Mesothelial cell of epicardium (in vitro differentiated cells): ENCODE measurements at regions not wholly inside any gene's neighbourhood (a gene's known extent, or its start where the extent isn't known, plus 50 kb on each side); places are given as distances from the start of the nearest gene placed in this dataset.
"Not testable (repeated sequence)": the region's sequence is repeated elsewhere in the genome, so short reads cannot be mapped to it uniquely, and the experiment has no call there.

ENCODE experiments used
- DNase-seq, 2 experiments: peaks; one replicate each; pipeline ENCODE4 v3.0.0; 2021; ENCODE audit warnings: low spot score in 2 of 2; ENCODE audit not compliant: unreplicated experiment in 2 of 2
- H3K27ac Mint-ChIP-seq: 2 replicates; pipeline ENCODE4 v1.8.0; 2021; ENCODE audit warnings: mixed read lengths
- H3K27me3 Mint-ChIP-seq: 2 replicates; pipeline ENCODE4 v1.8.0; 2021; ENCODE audit warnings: low read depth, mixed read lengths
- H3K36me3 Mint-ChIP-seq: 2 replicates; pipeline ENCODE4 v1.8.0; 2021; ENCODE audit warnings: mixed read lengths
- H3K4me1 Mint-ChIP-seq: 2 replicates; pipeline ENCODE4 v1.8.0; 2021; ENCODE audit warnings: mixed read lengths
- H3K4me3 Mint-ChIP-seq: 2 replicates; pipeline ENCODE4 v1.8.0; 2021; ENCODE audit warnings: mild to moderate bottlenecking, moderate library complexity, mixed read lengths
- H3K9me3 Mint-ChIP-seq: 2 replicates; pipeline ENCODE4 v1.8.0; 2021; ENCODE audit warnings: mixed read lengths
- TF ChIP-seq, protein P1 (sequence below): fragments of 200-600 bp; sonication (generic); IDR thresholded peaks from one replicate; pipeline ENCODE4 v1.5.0; 2021; ENCODE audit warnings: antibody characterized with exemption; ENCODE audit not compliant: unreplicated experiment

DNA sequence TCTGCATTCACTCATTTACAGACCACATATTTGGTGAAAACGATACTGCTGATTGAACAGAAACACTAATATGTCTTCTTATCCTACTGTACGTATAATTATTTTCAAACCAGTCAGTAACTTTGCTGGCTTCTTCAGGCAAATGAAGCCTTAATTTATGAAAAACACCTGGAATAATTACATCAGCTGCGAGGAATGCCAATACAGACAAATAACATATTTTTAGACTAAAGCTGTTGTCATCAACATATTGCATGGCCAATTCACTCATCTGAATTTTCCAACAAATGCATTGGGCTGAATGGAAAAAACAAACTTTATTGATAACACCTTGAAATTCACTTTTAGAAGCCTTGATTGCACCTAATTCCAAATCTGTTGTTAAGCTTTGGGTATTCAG lies 165.9 kb downstream of the HLX start:
- Mint-ChIP-seq H3K27me3 (peaks cover 22% of the 10 kb centered on the region), H3K9me3 (peaks cover 14% of the 10 kb centered on the region), H3K27ac (no peak overlapping the region), H3K4me1 (no peaks in the 10 kb centered on the region), H3K36me3 (peaks cover 2% of the 10 kb centered on the region), H3K4me3 (no peak overlapping the region)
- DNase-seq = no peak
- TF ChIP-seq, protein P1, sequence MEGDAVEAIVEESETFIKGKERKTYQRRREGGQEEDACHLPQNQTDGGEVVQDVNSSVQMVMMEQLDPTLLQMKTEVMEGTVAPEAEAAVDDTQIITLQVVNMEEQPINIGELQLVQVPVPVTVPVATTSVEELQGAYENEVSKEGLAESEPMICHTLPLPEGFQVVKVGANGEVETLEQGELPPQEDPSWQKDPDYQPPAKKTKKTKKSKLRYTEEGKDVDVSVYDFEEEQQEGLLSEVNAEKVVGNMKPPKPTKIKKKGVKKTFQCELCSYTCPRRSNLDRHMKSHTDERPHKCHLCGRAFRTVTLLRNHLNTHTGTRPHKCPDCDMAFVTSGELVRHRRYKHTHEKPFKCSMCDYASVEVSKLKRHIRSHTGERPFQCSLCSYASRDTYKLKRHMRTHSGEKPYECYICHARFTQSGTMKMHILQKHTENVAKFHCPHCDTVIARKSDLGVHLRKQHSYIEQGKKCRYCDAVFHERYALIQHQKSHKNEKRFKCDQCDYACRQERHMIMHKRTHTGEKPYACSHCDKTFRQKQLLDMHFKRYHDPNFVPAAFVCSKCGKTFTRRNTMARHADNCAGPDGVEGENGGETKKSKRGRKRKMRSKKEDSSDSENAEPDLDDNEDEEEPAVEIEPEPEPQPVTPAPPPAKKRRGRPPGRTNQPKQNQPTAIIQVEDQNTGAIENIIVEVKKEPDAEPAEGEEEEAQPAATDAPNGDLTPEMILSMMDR = no peak

DNA sequence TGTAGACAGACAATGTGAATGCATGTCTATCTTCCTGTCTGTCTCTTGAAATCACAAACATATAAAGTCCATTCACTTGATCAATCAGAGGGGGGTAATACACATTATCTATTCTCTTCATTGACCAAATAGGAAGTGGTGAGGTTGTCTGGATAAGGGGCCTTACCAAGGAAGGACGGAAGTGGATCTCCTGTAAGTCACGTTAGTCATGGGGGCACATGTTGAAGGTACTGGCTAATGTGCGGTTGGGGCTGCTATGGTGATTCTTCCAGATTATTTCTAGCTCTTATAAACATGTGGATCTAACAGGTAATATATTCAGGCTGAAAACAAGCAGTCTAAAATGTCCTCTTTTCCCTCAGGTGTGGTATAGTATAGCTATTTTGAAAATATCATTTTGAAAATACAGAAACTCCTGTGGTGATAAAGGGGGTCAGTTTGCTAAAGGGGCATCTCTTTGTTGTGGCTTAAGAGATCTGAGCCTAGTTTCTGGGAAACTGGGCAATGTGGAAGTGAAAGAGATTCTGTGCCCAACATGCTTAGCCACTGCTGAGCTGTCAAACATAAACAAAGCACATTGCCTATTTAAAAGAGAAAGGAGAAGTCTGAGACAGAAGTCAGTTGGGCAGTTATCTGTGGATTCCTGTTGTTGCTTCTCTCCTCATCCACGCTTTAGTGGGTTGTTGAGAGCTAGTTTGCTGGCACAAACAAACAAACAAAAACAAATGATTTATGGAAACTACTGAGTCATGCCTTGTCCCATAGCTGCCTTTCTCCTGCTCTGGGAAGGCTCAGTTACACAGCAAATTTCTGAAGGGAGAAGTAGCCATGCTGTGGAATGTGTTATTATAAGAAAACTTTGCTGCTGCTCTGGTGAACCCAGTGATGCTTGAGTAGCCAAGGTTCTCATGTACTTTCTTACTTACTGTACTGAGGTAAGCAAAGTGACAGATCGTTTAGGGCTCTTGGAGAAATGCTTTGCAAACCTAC lies 166.9 kb downstream of the HLX start:
- TF ChIP-seq, protein P1 = no peak
- peaks cover 22% of the 10 kb centered on the region for H3K27me3 Mint-ChIP-seq
- no peak for DNase-seq

DNA sequence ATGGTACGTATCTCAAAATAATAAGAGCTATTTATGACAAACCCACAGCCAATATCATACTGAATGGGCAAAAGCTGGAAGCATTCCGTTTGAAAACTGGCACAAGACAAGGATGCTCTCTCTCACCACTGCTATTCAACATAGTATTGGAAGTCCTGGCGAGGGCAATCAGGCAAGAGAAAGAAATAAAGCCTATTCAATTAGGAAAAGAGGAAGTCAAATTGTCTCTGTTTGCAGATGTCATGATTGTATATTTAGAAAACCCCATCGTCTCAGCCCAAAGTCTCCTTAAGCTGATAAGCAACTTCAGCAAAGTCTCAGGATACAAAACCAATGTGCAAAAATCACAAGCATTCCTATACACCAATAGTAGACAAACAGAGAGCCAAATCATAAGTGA lies 172.1 kb downstream of the HLX start:
- Mint-ChIP-seq H3K9me3 (peaks cover 31% of the 10 kb centered on the region), H3K4me1 (peaks cover 10% of the 10 kb centered on the region), H3K27me3 (peaks cover 31% of the 10 kb centered on the region)
- H3K4me3 Mint-ChIP-seq, H3K27ac Mint-ChIP-seq, DNase-seq, H3K36me3 Mint-ChIP-seq: not testable (repeated sequence)

More for the DNA sequence above, 166.9 kb downstream of the HLX start:
- H3K36me3 Mint-ChIP-seq = peaks cover 2% of the 10 kb centered on the region
- H3K27ac Mint-ChIP-seq = no peak overlapping the region
- H3K4me1 Mint-ChIP-seq = no peaks in the 10 kb centered on the region
- peaks cover 20% of the 10 kb centered on the region for H3K9me3 Mint-ChIP-seq
- H3K4me3 Mint-ChIP-seq = no peak overlapping the region

DNA sequence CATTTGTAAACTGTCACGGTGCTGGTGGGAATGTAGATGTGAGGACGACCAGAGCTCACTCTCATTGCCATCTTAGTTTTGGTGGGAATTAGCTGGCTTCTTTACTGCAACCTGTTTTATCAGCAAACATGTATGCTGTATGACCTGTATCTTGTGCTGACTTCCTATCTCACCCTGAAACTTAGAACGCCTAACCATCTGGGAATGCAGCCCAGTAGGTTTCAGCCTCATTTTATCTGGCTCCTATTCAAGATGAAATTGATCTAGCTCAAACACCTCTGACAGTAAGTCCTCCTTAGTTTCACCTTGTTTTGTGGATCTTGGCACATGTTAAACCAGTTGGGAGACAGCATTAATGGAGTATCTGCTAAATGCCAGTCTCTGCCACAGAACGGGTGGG lies 174.6 kb downstream of the HLX start:
- Mint-ChIP-seq H3K9me3 (peaks cover 26% of the 10 kb centered on the region), H3K36me3 (peaks cover 2% of the 10 kb centered on the region), H3K27ac (no peak overlapping the region), H3K4me1 (peaks cover 10% of the 10 kb centered on the region), H3K27me3 (peaks cover 24% of the 10 kb centered on the region), H3K4me3 (no peak overlapping the region)
- TF ChIP-seq, protein P1 = no peak
- no peak for DNase-seq

DNA sequence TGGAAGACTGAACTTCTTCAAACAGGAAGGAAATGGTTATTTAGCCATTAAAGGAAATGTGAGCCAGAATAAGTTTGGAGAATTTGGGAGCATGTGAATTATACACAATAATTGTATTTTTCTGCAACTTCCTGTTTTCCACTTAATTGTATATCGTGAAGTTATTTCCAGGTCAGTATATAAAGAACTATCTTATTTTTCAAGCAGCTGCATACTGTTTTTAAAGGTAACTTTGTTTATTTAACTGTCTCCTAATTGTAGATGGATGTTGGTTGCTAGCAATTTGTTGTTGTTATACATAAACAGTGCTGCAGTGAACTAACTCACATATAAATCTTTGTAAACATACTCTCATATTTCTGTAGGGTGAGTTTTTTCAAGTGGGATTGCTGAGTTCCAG lies 180.3 kb downstream of the HLX start:
- no peaks in the 10 kb centered on the region for H3K36me3 Mint-ChIP-seq
- TF ChIP-seq, protein P1 = no peak
- H3K4me3 Mint-ChIP-seq = no peak overlapping the region
- no peak overlapping the region for H3K27ac Mint-ChIP-seq
- H3K4me1 Mint-ChIP-seq = peaks cover 3% of the 10 kb centered on the region
- DNase-seq = no peak
- peaks cover 20% of the 10 kb centered on the region for H3K27me3 Mint-ChIP-seq
- peaks cover 12% of the 10 kb centered on the region for H3K9me3 Mint-ChIP-seq

DNA sequence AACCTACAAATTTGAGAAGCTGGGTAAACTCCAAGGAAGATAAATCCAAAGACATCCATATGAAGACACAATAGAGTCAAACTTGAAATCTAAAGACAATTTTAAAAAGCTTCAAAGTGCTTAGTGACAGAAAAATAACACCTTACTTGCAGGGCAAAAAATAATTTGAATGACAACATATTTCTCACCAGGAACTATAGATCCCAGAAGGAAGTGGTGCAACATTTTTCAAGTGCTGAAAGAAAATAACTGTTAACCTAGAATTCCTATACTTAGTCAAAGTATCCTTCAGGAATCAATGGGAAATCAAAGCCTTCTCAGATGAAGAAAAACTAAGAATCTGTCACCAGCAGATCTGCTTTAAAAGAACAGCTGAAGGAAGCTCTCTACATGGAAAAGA lies 184.4 kb downstream of the HLX start:
- Mint-ChIP-seq H3K36me3 (no peaks in the 10 kb centered on the region), H3K9me3 (peaks cover 12% of the 10 kb centered on the region), H3K27me3 (peaks cover 38% of the 10 kb centered on the region), H3K4me1 (no peaks in the 10 kb centered on the region), H3K4me3 (no peak overlapping the region), H3K27ac (no peak overlapping the region)
- DNase-seq = no peak
- TF ChIP-seq, protein P1 = no peak
